CD4-positive, alpha-beta T cell treated with Interleukin-21 for 1 hour (primary cell): ENCODE measurements at regions not wholly inside any gene's neighbourhood (a gene's known extent, or its start where the extent isn't known, plus 50 kb on each side); places are given as distances from the start of the nearest gene placed in this dataset.
"Not testable (repeated sequence)": the region's sequence is repeated elsewhere in the genome, so short reads cannot be mapped to it uniquely, and the experiment has no call there.

Experiments
- DNase-seq: peaks from one replicate; pipeline ENCODE4 v3.0.0-alpha.2; 2020

DNA sequence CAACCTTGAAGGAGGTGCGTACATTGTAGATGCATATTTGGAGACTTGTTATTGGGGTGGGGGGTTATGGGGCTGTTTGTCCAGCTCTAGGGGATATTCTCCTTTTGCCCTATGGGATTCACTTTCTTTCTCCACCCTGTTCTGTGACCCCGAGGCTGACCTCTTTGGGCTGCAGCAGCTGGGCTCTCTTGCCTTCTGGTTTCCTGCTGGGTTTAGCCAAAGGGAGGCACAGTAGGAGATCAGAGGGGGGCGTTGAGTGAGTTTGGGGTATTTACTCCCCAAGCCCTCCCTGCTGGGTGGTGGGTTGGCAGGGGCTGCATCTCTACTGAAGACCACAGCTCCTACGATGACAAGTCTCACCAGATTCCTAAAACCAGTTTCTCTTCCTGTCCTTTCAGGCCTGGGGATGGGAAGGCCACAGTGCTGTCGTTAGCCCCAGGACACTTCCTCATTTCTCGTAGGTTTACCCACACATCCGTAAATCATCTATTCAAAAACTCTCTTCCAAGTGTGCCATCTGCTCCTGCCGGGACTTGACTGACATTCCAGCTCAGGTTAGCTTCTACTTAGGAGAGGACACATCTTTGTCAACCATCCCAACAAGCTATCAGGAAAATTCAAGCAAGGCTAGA, 127.1 kb downstream of the TMEM30B start:
- no peak for DNase-seq

DNA sequence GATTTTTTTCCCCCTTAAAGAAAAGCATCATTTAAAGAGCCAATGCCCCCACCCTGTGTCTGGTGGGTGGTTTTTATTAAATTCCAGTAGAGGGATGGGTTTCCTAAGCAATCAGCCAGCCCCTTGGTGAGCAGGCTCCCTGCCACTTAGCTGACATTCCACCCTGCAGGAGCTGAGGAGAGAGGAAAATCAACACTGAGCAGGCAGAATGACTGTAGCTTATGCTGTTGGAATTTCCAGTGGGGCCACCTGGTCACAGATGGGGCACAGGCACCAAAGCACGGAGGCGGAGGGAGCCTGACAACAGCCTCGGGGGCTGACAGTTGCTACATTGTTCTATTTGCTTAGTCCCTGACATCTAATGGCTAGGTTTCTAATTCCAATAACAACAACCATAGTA, 127.7 kb downstream of the TMEM30B start:
- DNase-seq = no peak

DNA sequence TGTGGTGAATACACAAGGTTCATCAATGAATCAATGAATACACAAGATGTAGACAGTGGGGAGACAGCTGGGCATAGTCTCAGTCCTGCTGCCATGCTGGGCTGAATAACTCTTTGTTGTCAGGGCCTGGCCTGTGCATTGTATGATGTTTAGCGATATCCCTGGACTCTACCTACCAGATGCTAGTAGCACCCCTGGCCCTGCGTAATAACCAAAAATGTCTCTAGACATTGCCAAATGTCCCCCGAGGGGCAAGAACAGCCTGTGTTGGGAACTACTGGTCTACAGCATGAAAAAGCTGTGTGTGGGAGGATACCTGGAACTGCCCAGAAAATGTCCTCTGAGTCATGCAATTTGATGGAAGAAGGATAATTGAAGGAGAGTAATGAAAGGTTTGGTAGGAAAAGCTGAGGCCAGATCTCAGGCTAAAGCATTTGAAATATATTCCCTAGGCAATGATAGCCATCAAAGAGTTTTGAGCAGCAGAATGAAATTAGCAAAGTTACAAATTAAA, 128.2 kb downstream of the TMEM30B start:
- DNase-seq = no peak

DNA sequence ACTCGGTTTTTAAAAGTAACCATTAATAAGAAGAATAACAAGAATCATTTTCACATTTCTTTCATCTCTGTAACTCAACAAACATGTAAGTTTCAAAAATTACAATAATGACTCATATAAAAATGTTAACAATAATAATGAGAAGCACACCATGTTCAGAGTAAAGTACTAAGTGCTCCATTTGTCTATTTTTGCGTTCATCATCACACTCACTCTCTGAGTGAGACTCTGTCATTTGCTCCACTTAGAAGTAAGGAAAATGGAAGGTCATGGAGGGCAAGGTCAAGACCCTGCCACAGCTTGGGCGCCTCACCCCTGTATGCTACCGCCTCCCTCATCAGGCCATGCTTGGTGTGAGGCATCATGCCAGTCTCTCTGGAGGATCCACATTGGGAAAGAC, 129.9 kb downstream of the TMEM30B start:
- no peak for DNase-seq

GRCh38 chr14:61150851-61151250, 130.3 kb downstream of the TMEM30B start:
- no peak for DNase-seq

- DNase-seq = no peak
These were observed 131.2 kb downstream of the TMEM30B start for GRCh38 chr14:61149896-61150295.

DNA sequence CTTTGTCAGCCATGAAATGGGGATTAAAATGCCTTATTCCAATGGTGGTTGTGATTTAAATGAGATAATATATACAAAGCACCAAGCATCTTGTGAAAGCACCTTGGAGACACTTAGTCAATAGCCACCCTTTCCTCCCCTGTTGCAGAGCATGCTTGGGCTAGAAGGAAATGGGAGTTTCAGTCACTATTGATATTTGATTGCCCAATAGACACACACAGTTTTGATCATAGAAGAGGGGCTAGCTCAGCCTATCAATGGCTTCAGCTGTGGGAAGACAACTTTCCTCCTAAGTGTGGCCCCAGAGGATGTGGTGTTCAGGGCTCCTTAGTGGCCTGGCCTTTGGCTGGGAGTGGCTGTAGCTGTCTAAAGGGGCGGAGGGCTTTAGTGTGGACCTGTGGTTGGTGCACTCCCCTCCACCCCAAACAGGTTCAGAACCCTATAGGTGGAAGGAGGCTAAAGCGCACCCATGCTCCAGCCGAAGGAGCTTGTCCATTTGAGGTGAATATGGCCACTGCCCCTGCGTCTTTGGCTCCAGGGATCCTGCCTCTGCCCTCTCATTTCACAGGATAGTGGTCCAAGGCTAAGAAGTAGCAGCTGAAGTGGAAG, 132.3 kb downstream of the TMEM30B start:
- no peak for DNase-seq

- DNase-seq = no peak
These were observed 133.1 kb downstream of the TMEM30B start for GRCh38 chr14:61147831-61148549.

- no peak for DNase-seq
These were observed 133.7 kb downstream of the TMEM30B start for GRCh38 chr14:61147381-61147821.

DNA sequence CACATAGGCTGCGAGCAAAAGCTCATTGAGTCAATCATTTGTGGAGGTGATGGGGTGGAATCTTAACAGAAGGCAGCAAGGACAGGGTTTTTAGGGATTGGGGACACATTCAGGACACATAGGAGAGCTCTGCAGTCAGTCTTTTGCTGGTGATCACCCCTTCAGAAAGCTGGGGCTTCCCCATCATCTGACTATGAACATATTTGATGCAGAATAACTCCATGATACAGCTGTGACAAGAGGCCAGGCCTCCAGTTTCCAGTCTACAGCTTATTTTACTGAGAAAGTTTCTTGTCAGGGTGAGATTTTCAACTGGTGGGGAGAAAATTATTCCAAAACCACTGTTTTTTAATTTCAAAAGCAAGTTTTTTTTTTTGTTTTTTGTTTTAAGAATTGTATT, 134.2 kb downstream of the TMEM30B start:
- DNase-seq = no peak

GRCh38 chr14:61145903-61146481, 135.1 kb downstream of the TMEM30B start:
- no peak for DNase-seq

DNA sequence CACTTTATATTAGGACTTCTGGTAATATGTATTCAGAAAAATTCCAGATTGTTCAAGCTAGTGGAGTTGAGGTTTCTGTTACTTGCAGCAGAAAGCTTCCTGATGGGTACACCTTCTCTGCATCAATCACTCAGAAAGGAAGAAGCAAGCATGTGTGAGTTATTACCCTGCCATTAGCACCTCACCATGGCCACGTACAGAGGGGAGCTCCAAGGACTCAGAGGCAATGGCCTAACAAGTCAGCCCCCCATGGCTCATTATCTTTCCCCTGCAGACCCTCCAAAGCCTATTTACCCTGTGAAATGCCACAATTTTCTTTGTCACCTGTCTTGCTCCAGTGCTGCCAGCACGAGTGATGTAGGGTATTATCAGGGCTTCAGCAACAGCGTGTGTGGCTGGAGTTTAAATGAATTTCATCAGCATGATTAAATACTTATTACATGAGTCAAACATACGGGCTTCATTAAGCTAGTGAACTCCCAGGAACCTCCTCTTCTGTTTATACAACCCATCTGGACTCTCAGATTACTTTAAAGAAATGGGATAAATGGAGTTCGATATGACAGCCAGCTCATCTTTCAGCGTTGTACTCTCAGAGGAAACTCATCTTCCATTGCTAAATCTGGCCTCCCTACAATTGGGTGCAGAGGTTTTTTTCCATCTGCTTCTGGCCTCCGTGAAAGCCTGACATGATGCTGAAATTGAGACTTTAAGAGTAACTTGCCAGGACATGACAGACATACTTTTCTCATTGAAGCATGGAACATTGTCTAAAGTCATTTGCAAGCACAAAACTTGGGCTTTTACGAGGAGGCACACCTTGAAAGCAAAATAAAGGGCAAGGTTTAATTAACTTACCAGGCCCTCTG, 135.9 kb downstream of the TMEM30B start:
- DNase-seq = no peak

DNA sequence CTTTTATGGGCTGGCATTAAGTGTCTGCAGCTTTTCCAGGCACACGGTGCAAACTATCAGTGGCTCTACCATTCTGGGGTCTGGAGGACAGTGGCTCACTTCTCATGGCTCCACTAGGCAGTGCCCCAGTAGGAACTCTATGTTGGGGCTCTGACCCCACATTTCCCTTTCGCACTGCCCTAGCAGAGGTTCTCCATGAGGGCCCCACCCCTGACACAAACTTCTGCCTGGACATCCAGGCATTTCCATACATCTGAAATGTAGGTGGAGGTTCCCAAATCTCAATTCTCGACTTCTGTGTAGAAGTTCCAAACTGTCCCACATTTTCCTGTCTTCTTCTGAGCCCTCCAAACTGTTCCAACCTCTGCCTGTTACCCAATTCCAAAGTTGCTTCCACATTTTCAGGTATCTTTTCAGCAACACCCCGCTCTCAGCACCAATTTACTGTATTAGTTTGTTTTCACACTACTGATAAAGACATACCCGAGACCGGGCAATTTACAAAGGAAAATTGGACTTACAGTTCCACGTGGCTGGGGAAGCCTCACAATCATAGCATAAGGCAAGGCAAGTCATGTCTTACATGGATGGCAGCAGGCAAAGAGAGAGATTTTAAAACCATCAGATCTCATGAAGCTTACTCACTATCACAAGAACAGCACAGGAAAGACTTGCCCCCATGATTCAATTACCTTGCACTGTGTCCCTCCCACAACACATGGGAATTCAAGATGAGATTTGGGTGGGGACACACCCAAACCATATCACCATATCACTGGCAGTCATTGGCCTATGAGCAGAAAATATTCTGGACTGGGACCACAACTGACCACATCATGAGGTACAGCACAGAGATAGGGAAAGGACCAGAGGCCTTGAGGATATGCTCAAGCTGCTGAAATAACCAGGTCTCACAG, 136.8 kb downstream of the TMEM30B start:
- not testable (repeated sequence) for DNase-seq

- DNase-seq = no peak
These were observed 140.3 kb downstream of the TMEM30B start for GRCh38 chr14:61140872-61141271.

- DNase-seq = no peak
These were observed 140.9 kb downstream of the TMEM30B start for GRCh38 chr14:61140271-61140670.

- DNase-seq = no peak
These were observed 142.0 kb downstream of the TMEM30B start for GRCh38 chr14:61139006-61139599.

- DNase-seq = no peak
These were observed 148.2 kb downstream of the TMEM30B start for GRCh38 chr14:61132894-61133293.

DNA sequence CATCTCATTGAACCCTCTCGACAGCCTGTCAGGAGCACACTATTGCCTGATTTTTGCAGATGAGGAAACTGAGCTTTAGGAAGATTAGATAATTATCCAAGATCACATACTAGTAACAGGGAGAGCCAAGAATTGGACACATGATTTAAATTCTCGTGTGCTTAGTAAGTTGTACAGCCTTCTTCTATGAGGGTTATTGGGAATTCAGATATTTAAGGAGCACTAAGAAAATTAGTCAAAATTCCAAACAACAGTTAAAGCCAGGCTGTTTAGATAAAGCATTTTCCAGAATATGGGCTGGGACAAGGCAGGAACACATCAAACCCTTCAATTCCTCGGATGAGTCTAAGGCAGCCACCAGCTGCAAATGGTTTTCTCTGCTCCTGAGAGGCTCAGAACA, 148.8 kb downstream of the TMEM30B start:
- no peak for DNase-seq

- DNase-seq = no peak
These were observed 149.6 kb downstream of the SLC38A6 start for GRCh38 chr14:61130512-61131260.

DNA sequence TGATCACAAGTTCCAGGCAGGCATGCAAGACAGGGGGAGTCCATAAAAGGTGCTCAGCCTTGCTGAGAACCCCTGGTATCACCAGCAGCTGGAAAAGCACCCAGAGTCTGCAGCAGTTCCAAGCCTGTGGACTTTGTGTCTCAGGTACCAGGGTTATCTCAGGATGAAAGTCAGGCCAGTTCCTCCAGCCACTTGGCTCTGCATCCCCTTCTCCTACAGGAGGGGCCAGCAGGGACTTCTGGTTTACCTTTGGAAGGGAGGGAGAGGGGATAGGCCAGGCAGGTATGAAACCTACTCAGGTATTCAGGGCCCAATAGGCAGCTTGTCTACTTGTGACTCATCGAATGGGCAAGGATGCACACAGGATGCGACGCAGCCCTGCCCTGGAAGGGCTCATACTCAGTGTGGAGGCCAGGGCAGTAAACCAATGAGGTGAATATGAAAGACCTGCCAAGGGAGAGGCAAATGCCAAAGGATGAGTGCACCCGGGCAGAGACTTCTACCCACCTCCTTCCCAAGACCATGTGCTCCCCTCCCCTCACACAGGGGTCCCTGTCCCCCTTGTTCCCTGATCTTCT, 148.2 kb downstream of the SLC38A6 start:
- no peak for DNase-seq
